Fibroblast of lung (primary cell): ENCODE measurements at regions not wholly inside any gene's neighbourhood (a gene's known extent, or its start where the extent isn't known, plus 50 kb on each side); places are given as distances from the start of the nearest gene placed in this dataset.

Experiments
- DNase-seq, 2 donors: peaks; one replicate each; pipeline versions ENCODE4 v3.0.0 to v3.0.0-alpha.2; 2010; ENCODE audit warnings: low read depth in 2 of 2
- H2AFZ ChIP-seq: 2 replicates; pipeline ENCODE4 v1.5.1; 2012; ENCODE audit warnings: low read length, control low read depth, inconsistent platforms
- H3K27ac ChIP-seq: 2 replicates; pipeline ENCODE4 v1.5.1; 2011; ENCODE audit warnings: low read length, control low read depth; ENCODE audit not compliant: insufficient read depth
- H3K27me3 ChIP-seq: 2 replicates; pipeline ENCODE4 v1.5.1; 2011; ENCODE audit warnings: mild to moderate bottlenecking, low read length; ENCODE audit not compliant: control insufficient read depth, insufficient read depth
- H3K36me3 ChIP-seq: 2 replicates; pipeline ENCODE4 v1.5.1; 2011; ENCODE audit warnings: low read length; ENCODE audit not compliant: control insufficient read depth, insufficient read depth
- H3K4me1 ChIP-seq: 2 replicates; pipeline ENCODE4 v1.5.1; 2011; ENCODE audit warnings: low read length; ENCODE audit not compliant: control insufficient read depth, insufficient read depth; ENCODE audit errors: extremely low read depth
- H3K4me2 ChIP-seq: 2 replicates; pipeline ENCODE4 v1.5.1; 2011; ENCODE audit warnings: low read length, control low read depth; ENCODE audit not compliant: insufficient read depth; ENCODE audit errors: extremely low read depth
- H3K4me3 ChIP-seq, 4 experiments: fragments of 200-600 bp in 1 of 4; sonication (generic) in 1 of 4; replicated peaks in 1 of 4; 2 replicates each; pipeline ENCODE4 v1.5.1; 2011 to 2016; ENCODE audit warnings: low read length in 4 of 4, low read depth in 3 of 4, mild to moderate bottlenecking in 3 of 4, control low read depth in 2 of 4, inconsistent platforms in 1 of 4, mixed read lengths in 1 of 4; ENCODE audit not compliant: insufficient read depth in 1 of 4; ENCODE audit errors: control extremely low read depth in 1 of 4
- H3K79me2 ChIP-seq: 2 replicates; pipeline ENCODE4 v1.5.1; 2012; ENCODE audit warnings: mild to moderate bottlenecking, low read length, inconsistent platforms; ENCODE audit not compliant: control insufficient read depth, insufficient read depth
- H3K9ac ChIP-seq: 2 replicates; pipeline ENCODE4 v1.5.1; 2011; ENCODE audit warnings: mild to moderate bottlenecking, low read length, control low read depth; ENCODE audit not compliant: insufficient read depth
- H3K9me3 ChIP-seq: 2 replicates; pipeline ENCODE4 v1.5.1; 2012; ENCODE audit warnings: low read depth, low read length; ENCODE audit not compliant: control insufficient read depth, insufficient read depth
- H4K20me1 ChIP-seq: 2 replicates; pipeline ENCODE4 v1.5.1; 2011; ENCODE audit warnings: low read length; ENCODE audit not compliant: control insufficient read depth, insufficient read depth; ENCODE audit errors: extremely low read depth
- CTCF ChIP-seq, 2 donors: IDR thresholded peaks in 1 of 2; conservative IDR thresholded peaks in 1 of 2; 1 replicate in 1 of 2; 2 replicates in 1 of 2; pipeline ENCODE4 v1.5.1; 2011 to 2012; ENCODE audit warnings: low read length in 2 of 2, control low read depth in 1 of 2, inconsistent platforms in 1 of 2, low read depth in 1 of 2, mild to moderate bottlenecking in 1 of 2
- EZH2 ChIP-seq: IDR thresholded peaks from 2 replicates; pipeline ENCODE4 v1.5.1; 2012; ENCODE audit warnings: low read length, control low read depth, mild to moderate bottlenecking; ENCODE audit errors: missing control alignments

GRCh38 chr1:30009720-30010119 lies 713.7 kb downstream of the MATN1 start:
- DNase-seq: no peak
- no peak overlapping the region for H3K4me3 ChIP-seq
- no peak for TF ChIP-seq EZH2
- TF ChIP-seq CTCF (conservative IDR thresholded peaks at IDR 0.05 in 1 of 2, IDR thresholded peaks at IDR 0.05 in 1 of 2; ENCODE audit: low read depth in 1 of 2, low read length in 2 of 2): no peak
- no peak overlapping the region for H3K9ac ChIP-seq
- H3K79me2 ChIP-seq: no peaks in the 10 kb centered on the region
- H3K4me1 ChIP-seq: no peaks in the 10 kb centered on the region
- H3K9me3 ChIP-seq: no peaks in the 10 kb centered on the region
- no peaks in the 10 kb centered on the region for H3K36me3 ChIP-seq
- H3K27me3 ChIP-seq: no peaks in the 10 kb centered on the region
- no peak overlapping the region for H3K4me2 ChIP-seq
- no peak overlapping the region for H2AFZ ChIP-seq
- no peak overlapping the region for H3K27ac ChIP-seq
- H4K20me1 ChIP-seq: no peaks in the 10 kb centered on the region

GRCh38 chr1:30008998-30009657 lies 714.3 kb downstream of the MATN1 start:
- Histone ChIP-seq H3K79me2 (no peaks in the 10 kb centered on the region), H3K4me2 (no peak overlapping the region), H3K4me1 (no peaks in the 10 kb centered on the region), H3K36me3 (no peaks in the 10 kb centered on the region), H3K9ac (no peak overlapping the region), H3K27ac (no peak overlapping the region), H2AFZ (no peak overlapping the region), H4K20me1 (no peaks in the 10 kb centered on the region), H3K27me3 (no peaks in the 10 kb centered on the region), H3K4me3 (no peak overlapping the region), H3K9me3 (no peaks in the 10 kb centered on the region)
- DNase-seq: peak in 1 of 2 donors; percentile 6
- no peak for TF ChIP-seq CTCF (conservative IDR thresholded peaks at IDR 0.05 in 1 of 2, IDR thresholded peaks at IDR 0.05 in 1 of 2; ENCODE audit: low read depth in 1 of 2, low read length in 2 of 2)
- TF ChIP-seq EZH2: no peak

GRCh38 chr1:30008372-30008997 lies 714.9 kb downstream of the MATN1 start:
- no peak overlapping the region for H3K4me3 ChIP-seq
- no peaks in the 10 kb centered on the region for H3K9me3 ChIP-seq
- no peaks in the 10 kb centered on the region for H3K27me3 ChIP-seq
- H3K9ac ChIP-seq: no peak overlapping the region
- TF ChIP-seq EZH2 (no peak), CTCF (conservative IDR thresholded peaks at IDR 0.05 in 1 of 2, IDR thresholded peaks at IDR 0.05 in 1 of 2; ENCODE audit: low read depth in 1 of 2, low read length in 2 of 2) (no peak)
- no peaks in the 10 kb centered on the region for H3K36me3 ChIP-seq
- H2AFZ ChIP-seq: no peak overlapping the region
- no peaks in the 10 kb centered on the region for H4K20me1 ChIP-seq
- H3K27ac ChIP-seq: no peak overlapping the region
- H3K4me2 ChIP-seq: no peak overlapping the region
- DNase-seq: no peak
- no peaks in the 10 kb centered on the region for H3K4me1 ChIP-seq
- no peaks in the 10 kb centered on the region for H3K79me2 ChIP-seq
